ENCODE measurements at regions not wholly inside any gene's neighbourhood (a gene's known extent, or its start where the extent isn't known, plus 50 kb on each side); places are given as distances from the start of the nearest gene placed in this dataset.

DNA sequence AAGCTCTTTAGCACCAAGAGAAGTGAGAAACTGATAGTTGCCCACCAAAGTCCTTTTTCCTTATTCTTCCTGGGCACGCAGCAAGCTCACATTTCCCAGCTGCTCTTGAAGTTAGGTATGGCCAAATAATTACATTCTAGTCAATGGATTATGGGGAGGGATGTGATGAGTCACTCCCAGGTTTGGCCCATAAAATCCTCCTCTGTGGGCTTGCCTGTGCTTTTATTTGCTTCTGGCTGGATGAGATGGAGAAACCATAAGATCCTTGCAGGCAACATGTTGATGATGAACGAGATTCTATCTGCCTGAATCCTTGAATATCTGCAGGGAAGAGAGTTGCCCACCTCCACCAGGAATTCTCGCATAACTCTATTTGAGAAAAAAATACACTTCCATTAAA, 568.3 kb upstream of the SALL1 start:
- Histone ChIP-seq H3K79me2 (ENCODE audit: insufficient read depth, low read length) (no peaks in the 10 kb centered on the region), H3K9me3 (ENCODE audit: control insufficient read depth in 1 of 2, insufficient read depth in 1 of 2, low read depth in 1 of 2, low read length in 2 of 2) (peaks cover 5 to 8% of the 10 kb centered on the region in 2 experiments; a peak in 2 of 4 replicates), H3K36me3 (ENCODE audit: control insufficient read depth in 1 of 2, insufficient read depth in 2 of 2, low read length in 2 of 2) (no peaks in the 10 kb centered on the region), H4K20me1 (ENCODE audit: insufficient read depth) (no peaks in the 10 kb centered on the region), H3K4me3 (replicated peaks in 1 of 2; ENCODE audit: low read depth in 1 of 2, low read length in 2 of 2) (no peak overlapping the region), H3K27ac (ENCODE audit: low read depth, low read length) (no peak overlapping the region), H3K4me1 (ENCODE audit: control insufficient read depth in 1 of 2, insufficient read depth in 2 of 2, low read length in 2 of 2) (no peaks in the 10 kb centered on the region), H3K4me2 (ENCODE audit: low read length) (no peak overlapping the region), H2AFZ (ENCODE audit: low read depth, low read length, poor library complexity, severe bottlenecking) (no peak overlapping the region), H3K9me2 (ENCODE audit: insufficient read depth) (no peaks in the 10 kb centered on the region), H3K9ac (ENCODE audit: low read length) (no peak overlapping the region), H3K27me3 (ENCODE audit: insufficient read depth, low read length) (no peaks in the 10 kb centered on the region)
- TF ChIP-seq SRF (IDR thresholded peaks at IDR 0.05; ENCODE audit: low read depth) (no peak), ZNF274 (IDR thresholded peaks at IDR 0.05; ENCODE audit: low read depth, low read length) (no peak), ZFX (IDR thresholded peaks at IDR 0.05) (no peak), EZH2phosphoT487 (IDR thresholded peaks at IDR 0.05; ENCODE audit: borderline replicate concordance) (no peak), EGR1 (IDR thresholded peaks at IDR 0.05; ENCODE audit: low read depth) (no peak), YY1 (IDR thresholded peaks at IDR 0.05; ENCODE audit: extremely low read depth, insufficient replicate concordance, low read depth, low read length) (no peak), FOSL1 (IDR thresholded peaks at IDR 0.05; ENCODE audit: low read depth) (no peak), CBX3 (IDR thresholded peaks at IDR 0.05; ENCODE audit: low read depth) (no peak), ELF1 (IDR thresholded peaks at IDR 0.05; ENCODE audit: borderline replicate concordance, low read depth) (no peak), SP1 (IDR thresholded peaks at IDR 0.05; ENCODE audit: low read depth) (no peak), CEBPB (IDR thresholded peaks at IDR 0.05; ENCODE audit: low read depth) (no peak), SIN3A (IDR thresholded peaks at IDR 0.05; ENCODE audit: low read depth) (no peak), RAD21 (IDR thresholded peaks at IDR 0.05; ENCODE audit: low read depth) (no peak), POLR2A (IDR thresholded peaks at IDR 0.05; ENCODE audit: borderline replicate concordance, extremely low read depth, insufficient read depth, insufficient read length) (no peak), EZH2 (IDR thresholded peaks at IDR 0.05) (no peak), CTCF (IDR thresholded peaks at IDR 0.05 in 2 of 3, conservative IDR thresholded peaks at IDR 0.05 in 1 of 3; ENCODE audit: borderline replicate concordance in 1 of 3, insufficient read depth in 1 of 3, low read depth in 2 of 3, low read length in 2 of 3) (no peak)
- TF ChIP-seq, protein P1, sequence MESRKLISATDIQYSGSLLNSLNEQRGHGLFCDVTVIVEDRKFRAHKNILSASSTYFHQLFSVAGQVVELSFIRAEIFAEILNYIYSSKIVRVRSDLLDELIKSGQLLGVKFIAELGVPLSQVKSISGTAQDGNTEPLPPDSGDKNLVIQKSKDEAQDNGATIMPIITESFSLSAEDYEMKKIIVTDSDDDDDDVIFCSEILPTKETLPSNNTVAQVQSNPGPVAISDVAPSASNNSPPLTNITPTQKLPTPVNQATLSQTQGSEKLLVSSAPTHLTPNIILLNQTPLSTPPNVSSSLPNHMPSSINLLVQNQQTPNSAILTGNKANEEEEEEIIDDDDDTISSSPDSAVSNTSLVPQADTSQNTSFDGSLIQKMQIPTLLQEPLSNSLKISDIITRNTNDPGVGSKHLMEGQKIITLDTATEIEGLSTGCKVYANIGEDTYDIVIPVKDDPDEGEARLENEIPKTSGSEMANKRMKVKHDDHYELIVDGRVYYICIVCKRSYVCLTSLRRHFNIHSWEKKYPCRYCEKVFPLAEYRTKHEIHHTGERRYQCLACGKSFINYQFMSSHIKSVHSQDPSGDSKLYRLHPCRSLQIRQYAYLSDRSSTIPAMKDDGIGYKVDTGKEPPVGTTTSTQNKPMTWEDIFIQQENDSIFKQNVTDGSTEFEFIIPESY (IDR thresholded peaks at IDR 0.05; ENCODE audit: extremely low read depth, insufficient replicate concordance, low read length) = no peak
- TF ChIP-seq, protein P2, sequence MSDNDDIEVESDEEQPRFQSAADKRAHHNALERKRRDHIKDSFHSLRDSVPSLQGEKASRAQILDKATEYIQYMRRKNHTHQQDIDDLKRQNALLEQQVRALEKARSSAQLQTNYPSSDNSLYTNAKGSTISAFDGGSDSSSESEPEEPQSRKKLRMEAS (IDR thresholded peaks at IDR 0.05) = no peak
- TF ChIP-seq, protein P3, sequence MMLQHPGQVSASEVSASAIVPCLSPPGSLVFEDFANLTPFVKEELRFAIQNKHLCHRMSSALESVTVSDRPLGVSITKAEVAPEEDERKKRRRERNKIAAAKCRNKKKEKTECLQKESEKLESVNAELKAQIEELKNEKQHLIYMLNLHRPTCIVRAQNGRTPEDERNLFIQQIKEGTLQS (IDR thresholded peaks at IDR 0.05) = no peak
- TF ChIP-seq, protein P4, sequence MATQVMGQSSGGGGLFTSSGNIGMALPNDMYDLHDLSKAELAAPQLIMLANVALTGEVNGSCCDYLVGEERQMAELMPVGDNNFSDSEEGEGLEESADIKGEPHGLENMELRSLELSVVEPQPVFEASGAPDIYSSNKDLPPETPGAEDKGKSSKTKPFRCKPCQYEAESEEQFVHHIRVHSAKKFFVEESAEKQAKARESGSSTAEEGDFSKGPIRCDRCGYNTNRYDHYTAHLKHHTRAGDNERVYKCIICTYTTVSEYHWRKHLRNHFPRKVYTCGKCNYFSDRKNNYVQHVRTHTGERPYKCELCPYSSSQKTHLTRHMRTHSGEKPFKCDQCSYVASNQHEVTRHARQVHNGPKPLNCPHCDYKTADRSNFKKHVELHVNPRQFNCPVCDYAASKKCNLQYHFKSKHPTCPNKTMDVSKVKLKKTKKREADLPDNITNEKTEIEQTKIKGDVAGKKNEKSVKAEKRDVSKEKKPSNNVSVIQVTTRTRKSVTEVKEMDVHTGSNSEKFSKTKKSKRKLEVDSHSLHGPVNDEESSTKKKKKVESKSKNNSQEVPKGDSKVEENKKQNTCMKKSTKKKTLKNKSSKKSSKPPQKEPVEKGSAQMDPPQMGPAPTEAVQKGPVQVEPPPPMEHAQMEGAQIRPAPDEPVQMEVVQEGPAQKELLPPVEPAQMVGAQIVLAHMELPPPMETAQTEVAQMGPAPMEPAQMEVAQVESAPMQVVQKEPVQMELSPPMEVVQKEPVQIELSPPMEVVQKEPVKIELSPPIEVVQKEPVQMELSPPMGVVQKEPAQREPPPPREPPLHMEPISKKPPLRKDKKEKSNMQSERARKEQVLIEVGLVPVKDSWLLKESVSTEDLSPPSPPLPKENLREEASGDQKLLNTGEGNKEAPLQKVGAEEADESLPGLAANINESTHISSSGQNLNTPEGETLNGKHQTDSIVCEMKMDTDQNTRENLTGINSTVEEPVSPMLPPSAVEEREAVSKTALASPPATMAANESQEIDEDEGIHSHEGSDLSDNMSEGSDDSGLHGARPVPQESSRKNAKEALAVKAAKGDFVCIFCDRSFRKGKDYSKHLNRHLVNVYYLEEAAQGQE (IDR thresholded peaks at IDR 0.05; ENCODE audit: low read depth) = no peak
- ChIA-PET CTCF (no interaction called here), POLR2A (no interaction called here), RAD21 (ENCODE audit: low non-redundant PET in 1 of 2, low total read pairs in 2 of 2, uncharacterized antibody in 2 of 2, unreplicated experiment in 2 of 2) (no interaction called here)
- intact Hi-C loops (cut with micrococcal nuclease) = no loop called here
- BruUV-seq (replicated peaks) = no TSS peak
- ATAC-seq = no peak
- DNase-seq (ENCODE audit: low read depth, low spot score) = no peak
